K562 (cell line): ENCODE measurements at regions not wholly inside any gene's neighbourhood (a gene's known extent, or its start where the extent isn't known, plus 50 kb on each side); places are given as distances from the start of the nearest gene placed in this dataset.
"Not testable (repeated sequence)": the region's sequence is repeated elsewhere in the genome, so short reads cannot be mapped to it uniquely, and the experiment has no call there.

ENCODE experiments used
- ATAC-seq: fragments of 200-7000 bp; cut with Tn5 transposase; 3 replicates; pipeline ENCODE4 v1.9.1; 2020; ENCODE audit warnings: moderate library complexity
- BruUV-seq: library from RNA; stranded (reverse); fragments of 400-500 nt; replicated peaks from 2 replicates; lab custom pipeline; 2021; lab: Mats Ljungman, UMichigan
- CTCF ChIA-PET: fragments of 300-600 bp; formaldehyde crosslinking; extraction: SDS; loops from one replicate; lab custom pipeline; 2021; ENCODE audit warnings: low intra/inter-chr PET ratio; lab: Yijun Ruan, JAX
- POLR2A ChIA-PET: fragments of 300-600, 350-650 bp; sonication (Branson Sonifier 250); formaldehyde crosslinking; extraction: SDS; loops from one replicate; lab custom pipeline; 2021; ENCODE audit warnings: antibody characterized with exemption, inconsistent platforms; lab: Yijun Ruan, JAX
- DNase-seq, 4 experiments: peaks; one replicate each; pipeline versions ENCODE4 v3.0.0 to v3.0.0-alpha.2; 2011 to 2018; ENCODE audit warnings: low spot score in 3 of 4, mixed read lengths in 3 of 4; ENCODE audit errors: extremely low read depth in 1 of 4
- FAIRE-seq: peaks from 2 replicates; lab custom pipeline; 2011; peaks lifted over from hg19 to GRCh38; lab: Jason Lieb, UNC
- H2AFZ ChIP-seq: 2 replicates; pipeline ENCODE4 v1.6.0; 2011; ENCODE audit warnings: low read depth, low read length, control low read depth, inconsistent platforms
- H3K27ac ChIP-seq: fragments of 200-600 bp; 3 replicates; pipeline ENCODE4 v1.8.0; 2011; ENCODE audit warnings: low read depth, mild to moderate bottlenecking, control low read depth, inconsistent platforms, low read length, moderate library complexity, mixed read lengths; ENCODE audit errors: extremely low read depth
- H3K27me3 ChIP-seq, 2 experiments: fragments of 300-600 bp in 1 of 2; 2 replicates in 1 of 2; 3 replicates in 1 of 2; pipeline versions ENCODE4 v1.6.0 to v1.8.0; 2011; ENCODE audit warnings: inconsistent platforms in 2 of 2, low read length in 2 of 2, mild to moderate bottlenecking in 1 of 2, mixed read lengths in 1 of 2, moderate library complexity in 1 of 2; ENCODE audit not compliant: control insufficient read depth in 2 of 2, insufficient read depth in 2 of 2
- H3K36me3 ChIP-seq: fragments of 300-600 bp; 3 replicates; pipeline ENCODE4 v1.8.0; 2011; ENCODE audit warnings: mild to moderate bottlenecking, low read length, inconsistent platforms; ENCODE audit not compliant: control insufficient read depth, insufficient read depth
- H3K4me1 ChIP-seq, 2 experiments: fragments of 200-600 bp in 1 of 2; replicated peaks in 1 of 2; 2 replicates in 1 of 2; 3 replicates in 1 of 2; pipeline versions ENCODE4 v1.5.1 to v1.8.0; 2011; ENCODE audit warnings: inconsistent platforms in 2 of 2, low read length in 2 of 2, mild to moderate bottlenecking in 1 of 2, mixed read lengths in 1 of 2, moderate library complexity in 1 of 2; ENCODE audit not compliant: control insufficient read depth in 2 of 2, insufficient read depth in 2 of 2
- H3K4me2 ChIP-seq: 2 replicates; pipeline ENCODE4 v1.6.1; 2011; ENCODE audit warnings: low read length, control low read depth, inconsistent platforms, mixed read lengths; ENCODE audit not compliant: insufficient read depth
- H3K4me3 ChIP-seq: fragments of 200-600 bp; sonication (generic), shearing (Covaris generic); 2 replicates; pipeline ENCODE4 v1.5.1; 2016; ENCODE audit warnings: control low read depth, inconsistent platforms
- H3K79me2 ChIP-seq: fragments of 200-600 bp; 3 replicates; pipeline ENCODE4 v1.8.0; 2011; ENCODE audit warnings: low read length, inconsistent platforms; ENCODE audit not compliant: control insufficient read depth, insufficient read depth
- H3K9ac ChIP-seq, 2 experiments: 2 replicates each; pipeline versions ENCODE4 v1.6.0 to v1.6.1; 2011; ENCODE audit warnings: low read depth in 2 of 2, low read length in 2 of 2, control low read depth in 1 of 2, inconsistent platforms in 1 of 2, mild to moderate bottlenecking in 1 of 2, mixed read lengths in 1 of 2; ENCODE audit not compliant: insufficient read depth in 1 of 2
- H3K9me1 ChIP-seq: one replicate; pipeline ENCODE4 v1.6.0; 2011; ENCODE audit warnings: inconsistent platforms, mild to moderate bottlenecking, low read length, moderate library complexity; ENCODE audit not compliant: control insufficient read depth, insufficient read depth
- H3K9me3 ChIP-seq: replicated peaks from 2 replicates; pipeline ENCODE4 v1.5.1; 2011; ENCODE audit warnings: low read depth, low read length, inconsistent platforms; ENCODE audit not compliant: control insufficient read depth, insufficient read depth
- H4K20me1 ChIP-seq: replicated peaks from 2 replicates; pipeline ENCODE4 v1.6.1; 2011; ENCODE audit warnings: low read length, inconsistent platforms, mixed read lengths; ENCODE audit not compliant: control insufficient read depth, insufficient read depth
- MCM3 ChIP-seq: fragments of 450-650 bp; IDR thresholded peaks from 2 replicates; pipeline ENCODE4 v1.6.1; 2016
- WGBS: fragments of 100-300 bp; shearing (Covaris generic); methylation state at CpG from one replicate; pipeline ENCODE4 v1.1.6; 2016; ENCODE audit warnings: low coverage, mixed read lengths; ENCODE audit not compliant: insufficient coverage; ENCODE audit errors: missing lambda C conversion rate; 5-methylcytosine and 5-hydroxymethylcytosine counted together
- in situ Hi-C: fragments of 300-500 bp; cut with MboI; formaldehyde crosslinking; loops from 4 replicates; pipeline ENCODE4 v1.15.0; 2018; ENCODE audit warnings: inconsistent platforms, mixed read lengths
- intact Hi-C: fragments of 100-400 bp; cut with micrococcal nuclease; formaldehyde crosslinking; loops from 2 replicates; pipeline ENCODE4 v1.14.2; 2022
- TF ChIP-seq, protein P1 (sequence below): fragments of 450-650 bp; formaldehyde crosslinking; IDR thresholded peaks from 2 replicates; pipeline ENCODE4 v1.4.0; 2022; ENCODE audit warnings: mild to moderate bottlenecking, moderate library complexity

- in situ Hi-C loops (no loop called here), intact Hi-C loops (no loop called here)
- WGBS, result 5% methylated on average over 4 of the region's 4 CpGs
- Histone ChIP-seq H3K4me3 (no peak overlapping the region), H3K27ac (no peak overlapping the region), H3K27me3 (peaks cover 5 to 14% of the 10 kb centered on the region in 2 experiments; a peak in 4 of 5 replicates), H3K36me3 (no peaks in the 10 kb centered on the region), H3K4me1 (no peaks in the 10 kb centered on the region), H3K9ac (no peak overlapping the region), H3K9me3 (no peaks in the 10 kb centered on the region), H3K79me2 (no peaks in the 10 kb centered on the region), H4K20me1 (no peaks in the 10 kb centered on the region), H3K9me1 (no peaks in the 10 kb centered on the region), H2AFZ (no peak overlapping the region), H3K4me2 (no peak overlapping the region)
- ATAC-seq (no peak), FAIRE-seq (no peak), DNase-seq (no peak)
- POLR2A ChIA-PET, result interaction anchor here (0.6 kb wide), 1 partner anchor 1079 kb away, joined by 3 read pairs; no protein-coding TSS in a partner anchor
- TF ChIP-seq, protein P1, sequence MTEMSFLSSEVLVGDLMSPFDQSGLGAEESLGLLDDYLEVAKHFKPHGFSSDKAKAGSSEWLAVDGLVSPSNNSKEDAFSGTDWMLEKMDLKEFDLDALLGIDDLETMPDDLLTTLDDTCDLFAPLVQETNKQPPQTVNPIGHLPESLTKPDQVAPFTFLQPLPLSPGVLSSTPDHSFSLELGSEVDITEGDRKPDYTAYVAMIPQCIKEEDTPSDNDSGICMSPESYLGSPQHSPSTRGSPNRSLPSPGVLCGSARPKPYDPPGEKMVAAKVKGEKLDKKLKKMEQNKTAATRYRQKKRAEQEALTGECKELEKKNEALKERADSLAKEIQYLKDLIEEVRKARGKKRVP, result no peak
- TF ChIP-seq MCM3, result no peak
- CTCF ChIA-PET, result no interaction called here
- no TSS peak for BruUV-seq
Observed at GRCh38 chr2:65602603-65603235, 170.3 kb upstream of the SPRED2 start.

- H3K4me2 ChIP-seq, H3K9me1 ChIP-seq, FAIRE-seq, H3K27ac ChIP-seq, H3K36me3 ChIP-seq, H3K4me1 ChIP-seq, H3K9ac ChIP-seq, DNase-seq, POLR2A ChIA-PET, in situ Hi-C loops, H3K9me3 ChIP-seq, H3K79me2 ChIP-seq, intact Hi-C loops, ATAC-seq, BruUV-seq, H3K27me3 ChIP-seq, H2AFZ ChIP-seq, H3K4me3 ChIP-seq, H4K20me1 ChIP-seq, CTCF ChIA-PET: not testable (repeated sequence)
- no CpG with 5 or more reads among the region's 33 CpGs for WGBS
Observed at GRCh38 chr2:65600871-65601270, 168.5 kb upstream of the SPRED2 start.

DNA sequence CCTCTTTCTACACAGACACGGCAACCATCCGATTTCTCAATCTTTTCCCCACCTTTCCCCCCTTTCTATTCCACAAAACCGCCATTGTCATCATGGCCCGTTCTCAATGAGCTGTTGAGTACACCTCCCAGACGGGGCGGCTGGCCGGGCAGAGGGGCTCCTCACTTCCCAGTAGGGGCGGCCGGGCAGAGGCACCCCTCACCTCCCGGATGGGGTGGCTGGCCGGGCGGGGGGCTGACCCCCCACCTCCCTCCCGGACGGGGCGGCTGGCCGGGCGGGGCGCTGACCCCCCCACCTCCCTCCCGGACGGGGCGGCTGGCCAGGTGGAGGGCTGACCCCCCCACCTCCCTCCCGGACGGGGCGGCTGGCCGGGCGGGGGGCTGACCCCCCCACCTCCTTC lies 168.0 kb upstream of the SPRED2 start:
- BruUV-seq, POLR2A ChIA-PET, in situ Hi-C loops: not testable (repeated sequence)

More for the DNA sequence above, 168.0 kb upstream of the SPRED2 start:
- FAIRE-seq, H3K27me3 ChIP-seq, CTCF ChIA-PET, H4K20me1 ChIP-seq, H3K9ac ChIP-seq, H3K36me3 ChIP-seq, H3K4me3 ChIP-seq, H3K9me3 ChIP-seq, H3K9me1 ChIP-seq, ATAC-seq, H3K4me2 ChIP-seq, DNase-seq, H3K79me2 ChIP-seq, H2AFZ ChIP-seq, H3K27ac ChIP-seq, intact Hi-C loops, H3K4me1 ChIP-seq: not testable (repeated sequence)
- no CpG with 5 or more reads among the region's 26 CpGs for WGBS
